Mesendoderm (in vitro differentiated cells): ENCODE measurements at regions not wholly inside any gene's neighbourhood (a gene's known extent, or its start where the extent isn't known, plus 50 kb on each side); places are given as distances from the start of the nearest gene placed in this dataset.

ENCODE experiments used
- DNase-seq: peaks from one replicate; pipeline ENCODE4 v3.0.0; 2013
- H2AK5ac ChIP-seq: 2 replicates; pipeline ENCODE4 v1.6.1; 2013; ENCODE audit warnings: low read length, inconsistent platforms
- H2BK120ac ChIP-seq: 2 replicates; pipeline ENCODE4 v1.6.1; 2013; ENCODE audit warnings: low read depth, mild to moderate bottlenecking, low read length, moderate library complexity, mixed read lengths
- H2BK15ac ChIP-seq: replicated peaks from 2 replicates; pipeline ENCODE4 v1.6.1; 2013; ENCODE audit warnings: low read depth, mild to moderate bottlenecking, moderate library complexity
- H2BK5ac ChIP-seq: 2 replicates; pipeline ENCODE4 v1.6.1; 2013; ENCODE audit warnings: low read length, inconsistent platforms
- H3K18ac ChIP-seq: 2 replicates; pipeline ENCODE4 v1.6.1; 2013; ENCODE audit warnings: mild to moderate bottlenecking, low read length, mixed read lengths
- H3K23ac ChIP-seq: one replicate; pipeline ENCODE4 v1.6.1; 2013; ENCODE audit warnings: low read length
- H3K27ac ChIP-seq: 2 replicates; pipeline ENCODE4 v1.5.1; 2013; ENCODE audit warnings: low read depth, mild to moderate bottlenecking, inconsistent platforms, low read length, moderate library complexity
- H3K27me3 ChIP-seq: 2 replicates; pipeline ENCODE4 v1.6.1; 2013; ENCODE audit warnings: low read length, control low read depth, mild to moderate bottlenecking, inconsistent platforms; ENCODE audit not compliant: insufficient read depth, poor library complexity
- H3K36me3 ChIP-seq: 2 replicates; pipeline ENCODE4 v1.6.1; 2013; ENCODE audit warnings: low read length, inconsistent platforms; ENCODE audit not compliant: control insufficient read depth, insufficient read depth
- H3K4ac ChIP-seq: one replicate; pipeline ENCODE4 v1.6.1; 2013; ENCODE audit warnings: low read depth, mild to moderate bottlenecking, low read length, moderate library complexity
- H3K4me1 ChIP-seq: 2 replicates; pipeline ENCODE4 v1.6.1; 2013; ENCODE audit warnings: low read depth, low read length, inconsistent platforms; ENCODE audit not compliant: control insufficient read depth
- H3K4me2 ChIP-seq: 2 replicates; pipeline ENCODE4 v1.6.1; 2013; ENCODE audit warnings: low read length
- H3K4me3 ChIP-seq: 2 replicates; pipeline ENCODE4 v1.5.1; 2013; ENCODE audit warnings: mild to moderate bottlenecking, low read length
- H3K56ac ChIP-seq: one replicate; pipeline ENCODE4 v1.6.1; 2013; ENCODE audit warnings: low read length
- H3K79me1 ChIP-seq: 2 replicates; pipeline ENCODE4 v1.6.1; 2013; ENCODE audit warnings: low read length, inconsistent platforms
- H3K79me2 ChIP-seq: 2 replicates; pipeline ENCODE4 v1.6.1; 2013; ENCODE audit warnings: mild to moderate bottlenecking, low read length; ENCODE audit not compliant: control insufficient read depth, insufficient read depth
- H3K9ac ChIP-seq: 2 replicates; pipeline ENCODE4 v1.6.1; 2013; ENCODE audit warnings: low read length, inconsistent platforms
- H4K5ac ChIP-seq: one replicate; pipeline ENCODE4 v1.6.1; 2013; ENCODE audit warnings: low read length
- H4K8ac ChIP-seq: one replicate; pipeline ENCODE4 v1.6.1; 2013; ENCODE audit warnings: low read depth, mild to moderate bottlenecking, control low read depth, low read length, moderate library complexity
- WGBS: extraction: QIAGEN DNeasy Blood & Tissue Kit; methylation state at CpG from one replicate; pipeline ENCODE4 v1.1.7; 2013; ENCODE audit warnings: low lambda C conversion rate, missing lambda C conversion rate; ENCODE audit not compliant: insufficient coverage; ENCODE audit errors: extremely low coverage; 5-methylcytosine and 5-hydroxymethylcytosine counted together

DNA sequence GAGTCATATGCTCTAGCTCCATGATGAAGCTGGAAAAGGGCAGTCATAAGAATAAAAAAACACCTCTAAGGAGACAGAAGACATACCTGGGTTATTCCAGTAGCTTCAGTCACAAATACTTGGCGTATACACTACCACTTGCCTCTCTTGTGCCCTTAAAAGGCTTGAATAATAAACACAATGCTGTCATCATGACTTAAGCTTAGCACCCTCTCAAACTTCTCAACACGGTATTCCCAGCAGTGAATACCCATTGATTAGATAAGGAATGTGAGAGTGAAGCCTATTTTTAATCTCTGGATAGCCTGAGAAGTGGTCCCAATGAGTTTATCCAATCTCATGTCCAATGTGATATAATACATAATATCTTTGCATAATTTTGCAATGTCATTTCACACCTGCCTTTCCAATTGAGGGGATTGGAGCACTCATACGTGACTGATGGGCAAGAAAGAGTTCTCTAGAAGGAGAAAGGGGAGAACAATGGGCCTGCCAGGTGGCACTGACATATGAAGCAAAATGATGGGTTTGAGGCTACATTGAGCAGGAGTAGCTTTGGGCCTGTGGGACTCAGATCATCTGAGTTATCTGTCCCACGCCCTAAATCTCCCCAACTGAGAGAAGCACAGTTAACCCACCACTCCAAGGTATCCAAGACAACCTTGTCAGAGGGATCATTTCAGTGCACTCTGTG, 298.6 kb upstream of the DAB1 start:
- H3K27ac ChIP-seq, result no peak overlapping the region
- H3K36me3 ChIP-seq, result no peaks in the 10 kb centered on the region
- H2AK5ac ChIP-seq, result no peak overlapping the region
- no peak overlapping the region for H3K9ac ChIP-seq
- H3K4me1 ChIP-seq, result peaks cover 24% of the 10 kb centered on the region
- H3K27me3 ChIP-seq, result no peaks in the 10 kb centered on the region
- H3K23ac ChIP-seq, result no peak overlapping the region
- peak; percentile 71 for DNase-seq
- no peak overlapping the region for H2BK120ac ChIP-seq
- H3K4me3 ChIP-seq, result no peak overlapping the region
- H3K18ac ChIP-seq, result peak overlapping the region; percentile 82
- H3K79me1 ChIP-seq, result no peaks in the 10 kb centered on the region
- H2BK15ac ChIP-seq, result no peak overlapping the region
- H2BK5ac ChIP-seq, result no peak overlapping the region
- H3K79me2 ChIP-seq, result no peaks in the 10 kb centered on the region
- no CpG with 5 or more reads among the region's 4 CpGs for WGBS
- no peak overlapping the region for H4K5ac ChIP-seq
- no peak overlapping the region for H4K8ac ChIP-seq
- no peak overlapping the region for H3K4me2 ChIP-seq
- peak overlapping the region; percentile 16 for H3K4ac ChIP-seq
- no peak overlapping the region for H3K56ac ChIP-seq

DNA sequence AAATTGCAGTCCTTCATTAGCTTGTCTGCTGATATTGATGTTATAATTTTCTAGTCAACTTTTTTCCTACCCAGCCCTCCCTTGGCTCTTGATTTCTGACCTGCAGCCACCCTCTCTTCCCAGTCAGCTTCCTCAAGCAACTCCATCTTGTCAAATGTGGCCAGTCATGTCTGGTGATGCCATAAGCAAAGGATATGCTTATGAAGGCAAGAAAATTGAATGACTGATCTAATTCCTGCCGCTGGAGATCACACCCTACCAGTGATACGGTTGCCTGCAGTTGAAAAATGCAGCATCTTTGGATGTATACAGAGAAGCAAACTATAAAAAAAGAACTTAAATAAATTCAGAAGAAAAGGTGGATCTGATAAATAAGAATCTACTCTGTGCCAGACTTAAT, 297.1 kb upstream of the DAB1 start:
- peaks cover 24% of the 10 kb centered on the region for H3K4me1 ChIP-seq
- no peak overlapping the region for H3K4me3 ChIP-seq
- no peak overlapping the region for H3K4me2 ChIP-seq
- H4K5ac ChIP-seq, result no peak overlapping the region
- H3K27ac ChIP-seq, result no peak overlapping the region
- H3K79me2 ChIP-seq, result no peaks in the 10 kb centered on the region
- no peaks in the 10 kb centered on the region for H3K36me3 ChIP-seq
- no peak overlapping the region for H3K18ac ChIP-seq
- H2AK5ac ChIP-seq, result no peak overlapping the region
- no peak overlapping the region for H2BK5ac ChIP-seq
- H3K56ac ChIP-seq, result no peak overlapping the region
- H2BK15ac ChIP-seq, result no peak overlapping the region
- no peak overlapping the region for H3K23ac ChIP-seq
- H3K4ac ChIP-seq, result peak overlapping the region; percentile 68
- no CpG with 5 or more reads among the region's 2 CpGs for WGBS
- no peak overlapping the region for H2BK120ac ChIP-seq
- H3K79me1 ChIP-seq, result no peaks in the 10 kb centered on the region
- H3K27me3 ChIP-seq, result no peaks in the 10 kb centered on the region
- DNase-seq, result no peak
- no peak overlapping the region for H4K8ac ChIP-seq
- no peak overlapping the region for H3K9ac ChIP-seq

DNA sequence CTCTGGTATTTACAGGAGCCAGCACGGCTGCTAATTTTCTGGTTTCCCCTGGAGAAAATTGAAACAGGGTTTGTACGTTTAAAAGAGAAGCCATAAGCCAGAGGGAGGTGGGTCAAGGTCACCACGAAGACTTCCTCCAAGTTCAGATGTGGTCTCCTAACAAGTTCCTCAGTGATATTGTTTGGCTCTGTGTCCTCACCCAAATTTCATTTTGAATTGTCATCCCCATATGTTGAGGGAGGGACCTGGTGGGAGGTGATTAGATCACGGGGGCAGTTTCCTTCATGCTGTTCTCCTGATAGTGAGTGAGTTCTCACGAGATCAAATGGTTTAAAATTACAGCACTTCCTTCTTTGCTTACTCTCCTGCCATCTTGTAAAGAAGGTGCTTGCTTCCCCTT, 295.4 kb upstream of the DAB1 start:
- H4K8ac ChIP-seq, result no peak overlapping the region
- no peak overlapping the region for H3K4ac ChIP-seq
- H3K27me3 ChIP-seq, result no peaks in the 10 kb centered on the region
- WGBS, result no CpG with 5 or more reads among the region's 5 CpGs
- no peak overlapping the region for H3K23ac ChIP-seq
- no peak overlapping the region for H2BK15ac ChIP-seq
- no peak overlapping the region for H2AK5ac ChIP-seq
- no peak overlapping the region for H3K56ac ChIP-seq
- H3K18ac ChIP-seq, result no peak overlapping the region
- H3K4me2 ChIP-seq, result no peak overlapping the region
- no peak overlapping the region for H2BK120ac ChIP-seq
- H2BK5ac ChIP-seq, result no peak overlapping the region
- H3K4me1 ChIP-seq, result peaks cover 16% of the 10 kb centered on the region
- H3K79me2 ChIP-seq, result no peaks in the 10 kb centered on the region
- no peaks in the 10 kb centered on the region for H3K36me3 ChIP-seq
- H4K5ac ChIP-seq, result no peak overlapping the region
- H3K27ac ChIP-seq, result no peak overlapping the region
- no peak overlapping the region for H3K9ac ChIP-seq
- H3K79me1 ChIP-seq, result no peaks in the 10 kb centered on the region
- peak; percentile 25 for DNase-seq
- H3K4me3 ChIP-seq, result no peak overlapping the region

DNA sequence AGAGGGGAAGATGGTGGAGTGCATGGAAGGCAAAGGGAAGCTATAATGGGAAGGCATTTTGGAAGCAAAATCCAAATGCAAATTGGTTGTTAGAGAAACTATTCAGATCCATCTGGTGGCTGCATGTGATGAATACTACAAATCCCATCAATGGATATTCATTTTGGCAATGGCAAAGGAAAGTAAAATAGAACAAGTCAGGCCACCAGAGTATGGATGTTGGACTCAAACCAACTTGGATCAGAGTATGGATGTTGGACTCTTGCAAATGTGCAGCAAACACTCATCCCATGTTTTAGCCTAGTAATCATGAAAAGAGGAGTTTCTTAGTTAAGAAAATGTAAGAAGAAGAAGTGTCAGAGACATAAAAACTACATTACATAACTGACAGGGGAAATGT, 289.6 kb upstream of the DAB1 start:
- Histone ChIP-seq H3K27ac (no peak overlapping the region), H3K36me3 (no peaks in the 10 kb centered on the region), H3K56ac (no peak overlapping the region), H3K4me1 (peaks cover 1% of the 10 kb centered on the region), H3K79me1 (no peaks in the 10 kb centered on the region), H2AK5ac (no peak overlapping the region), H3K4me2 (no peak overlapping the region), H3K27me3 (no peaks in the 10 kb centered on the region), H3K18ac (no peak overlapping the region), H3K4me3 (no peak overlapping the region), H2BK120ac (no peak overlapping the region), H3K23ac (no peak overlapping the region), H3K9ac (no peak overlapping the region), H4K8ac (no peak overlapping the region), H3K79me2 (no peaks in the 10 kb centered on the region), H4K5ac (no peak overlapping the region), H3K4ac (no peak overlapping the region), H2BK5ac (no peak overlapping the region), H2BK15ac (no peak overlapping the region)
- DNase-seq, result no peak

DNA sequence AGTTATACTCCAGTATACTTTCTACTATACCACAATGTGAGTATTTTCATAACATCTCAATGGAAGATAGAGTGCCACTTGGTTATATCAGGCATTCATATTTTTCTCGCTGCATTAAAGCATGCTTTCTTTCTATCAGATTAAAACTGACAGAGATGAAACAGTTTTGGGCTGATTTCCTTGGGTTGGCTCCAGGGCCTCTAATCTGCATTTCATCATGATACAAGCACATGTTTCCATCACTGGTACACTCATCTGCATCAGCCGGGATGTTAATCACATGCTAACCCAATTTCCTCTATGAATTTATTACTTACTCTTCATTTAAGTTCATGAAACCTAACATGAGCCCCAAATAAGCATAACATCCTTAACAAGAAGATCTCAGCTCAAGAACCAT, 289.0 kb upstream of the DAB1 start:
- WGBS, result no CpG with 5 or more reads among the region's 2 CpGs
- H4K8ac ChIP-seq, result no peak overlapping the region
- H2BK120ac ChIP-seq, result no peak overlapping the region

DNA sequence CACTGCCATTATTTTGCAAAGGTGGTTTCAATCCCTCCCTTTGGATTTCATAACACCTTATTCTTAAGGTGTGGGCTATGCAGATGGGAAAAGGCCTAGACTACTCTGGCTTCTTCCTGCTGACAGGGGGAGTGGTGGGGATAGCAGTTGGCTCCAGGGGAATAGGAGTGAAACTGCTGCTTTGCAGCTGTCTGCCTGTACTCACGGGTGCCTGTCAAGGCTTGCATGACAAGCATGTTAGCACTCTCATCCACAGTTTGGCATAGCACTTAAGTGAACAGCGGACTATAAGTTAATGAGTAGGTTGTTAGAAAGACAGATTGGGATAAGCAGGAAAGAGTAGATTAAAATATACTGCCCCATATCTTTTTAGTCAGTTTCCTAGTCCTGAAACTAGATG, 287.5 kb upstream of the DAB1 start:
- H3K27ac ChIP-seq, result no peak overlapping the region
- H3K56ac ChIP-seq, result no peak overlapping the region
- no peak overlapping the region for H3K4ac ChIP-seq
- no peak overlapping the region for H2BK5ac ChIP-seq
- H4K5ac ChIP-seq, result no peak overlapping the region
- no peaks in the 10 kb centered on the region for H3K27me3 ChIP-seq
- H2BK120ac ChIP-seq, result no peak overlapping the region
- no CpG with 5 or more reads among the region's 2 CpGs for WGBS
- no peak overlapping the region for H4K8ac ChIP-seq
- no peak overlapping the region for H3K9ac ChIP-seq
- no peak overlapping the region for H3K4me2 ChIP-seq
- no peak overlapping the region for H3K23ac ChIP-seq
- peaks cover 1% of the 10 kb centered on the region for H3K4me1 ChIP-seq
- no peaks in the 10 kb centered on the region for H3K36me3 ChIP-seq
- no peak overlapping the region for H2AK5ac ChIP-seq
- DNase-seq, result peak; percentile 65
- H3K79me1 ChIP-seq, result no peaks in the 10 kb centered on the region
- no peaks in the 10 kb centered on the region for H3K79me2 ChIP-seq
- no peak overlapping the region for H3K18ac ChIP-seq
- no peak overlapping the region for H2BK15ac ChIP-seq
- H3K4me3 ChIP-seq, result no peak overlapping the region

More for the DNA sequence above, 289.0 kb upstream of the DAB1 start:
- Histone ChIP-seq H2BK15ac (no peak overlapping the region), H3K79me2 (no peaks in the 10 kb centered on the region), H3K4me1 (peaks cover 1% of the 10 kb centered on the region), H3K9ac (no peak overlapping the region), H3K56ac (no peak overlapping the region), H3K4me3 (no peak overlapping the region), H3K27me3 (no peaks in the 10 kb centered on the region), H3K23ac (no peak overlapping the region), H2BK5ac (no peak overlapping the region), H3K36me3 (no peaks in the 10 kb centered on the region), H3K18ac (no peak overlapping the region), H3K79me1 (no peaks in the 10 kb centered on the region), H2AK5ac (no peak overlapping the region), H4K5ac (no peak overlapping the region), H3K4me2 (no peak overlapping the region), H3K27ac (no peak overlapping the region), H3K4ac (no peak overlapping the region)
- no peak for DNase-seq
